GM12878 (cell line): ENCODE measurements at regions not wholly inside any gene's neighbourhood (a gene's known extent, or its start where the extent isn't known, plus 50 kb on each side); places are given as distances from the start of the nearest gene placed in this dataset.

Experiments
- ATAC-seq: fragments of 200-7000 bp; cut with Tn5 transposase; 3 replicates; pipeline ENCODE4 v1.9.1; 2020; ENCODE audit warnings: mild to moderate bottlenecking, moderate library complexity
- BruUV-seq: library from RNA; stranded (reverse); fragments of 400-500 nt; replicated peaks from 2 replicates; lab custom pipeline; 2021; lab: Mats Ljungman, UMichigan
- CTCF ChIA-PET: fragments of 300-600 bp; sonication (Branson Sonifier 250); formaldehyde crosslinking; extraction: SDS; loops from one replicate; lab custom pipeline; 2021; ENCODE audit warnings: inconsistent platforms; lab: Yijun Ruan, JAX
- POLR2A ChIA-PET: fragments of 350-600 bp; formaldehyde crosslinking; extraction: SDS; loops from one replicate; lab custom pipeline; 2021; ENCODE audit warnings: inconsistent platforms; lab: Charles Lee
- RAD21 ChIA-PET: fragments of 300-600 bp; sonication (Branson Sonifier 250); formaldehyde crosslinking; loops from one replicate; lab custom pipeline; 2023; ENCODE audit warnings: antibody characterized with exemption; ENCODE audit not compliant: unreplicated experiment; lab: Charles Lee
- SMC1A ChIA-PET: fragments of 300-600 bp; sonication (Branson Sonifier 250); formaldehyde crosslinking; loops from one replicate; lab custom pipeline; 2023; ENCODE audit not compliant: unreplicated experiment, uncharacterized antibody; lab: Charles Lee
- DNase-seq: peaks from one replicate; pipeline ENCODE4 v3.0.0-alpha.2; 2011; ENCODE audit warnings: low read depth, low spot score
- FAIRE-seq: peaks from 3 replicates; lab custom pipeline; 2011; peaks lifted over from hg19 to GRCh38; lab: Jason Lieb, UNC
- H2AFZ ChIP-seq: 2 replicates; pipeline ENCODE4 v1.6.0; 2011; ENCODE audit warnings: low read depth, low read length, control low read depth; ENCODE audit not compliant: control insufficient read depth
- H3K27ac ChIP-seq: 2 replicates; pipeline ENCODE4 v1.5.1; 2011; ENCODE audit warnings: control low read depth; ENCODE audit not compliant: control insufficient read depth, insufficient read depth
- H3K27me3 ChIP-seq, 2 experiments: replicated peaks in 1 of 2; 2 replicates each; pipeline versions ENCODE4 v1.6.0 to v1.6.1; 2011; ENCODE audit warnings: low read length in 1 of 2; ENCODE audit not compliant: control insufficient read depth in 2 of 2, insufficient read depth in 2 of 2
- H3K36me3 ChIP-seq, 2 experiments: 2 replicates each; pipeline ENCODE4 v1.5.1; 2011; ENCODE audit warnings: low read length in 1 of 2; ENCODE audit not compliant: control insufficient read depth in 2 of 2, insufficient read depth in 2 of 2
- H3K4me1 ChIP-seq: 2 replicates; pipeline ENCODE4 v1.6.1; 2011; ENCODE audit warnings: mild to moderate bottlenecking, low read length, moderate library complexity, mixed read lengths; ENCODE audit not compliant: control insufficient read depth, insufficient read depth
- H3K4me2 ChIP-seq: 2 replicates; pipeline ENCODE4 v1.6.0; 2011; ENCODE audit warnings: control low read depth; ENCODE audit not compliant: control insufficient read depth, insufficient read depth
- H3K4me3 ChIP-seq: fragments of 200-600 bp; sonication (generic); 2 replicates; pipeline ENCODE4 v1.5.1; 2016
- H3K79me2 ChIP-seq: 2 replicates; pipeline ENCODE4 v1.6.0; 2011; ENCODE audit warnings: low read length; ENCODE audit not compliant: control insufficient read depth, insufficient read depth
- H3K9ac ChIP-seq: 2 replicates; pipeline ENCODE4 v1.8.0; 2011; ENCODE audit warnings: low read length, control low read depth, mixed read lengths; ENCODE audit not compliant: control insufficient read depth, insufficient read depth
- H3K9me3 ChIP-seq: replicated peaks from 3 replicates; pipeline ENCODE4 v1.5.1; 2011; ENCODE audit warnings: mild to moderate bottlenecking, low read length; ENCODE audit not compliant: control insufficient read depth, insufficient read depth
- H4K20me1 ChIP-seq: 2 replicates; pipeline ENCODE4 v1.6.0; 2011; ENCODE audit not compliant: control insufficient read depth, insufficient read depth
- CUX1 ChIP-seq: IDR thresholded peaks from 2 replicates; pipeline ENCODE4 v1.6.1; 2012; ENCODE audit warnings: improper control_type of control experiment, low read depth, low read length; ENCODE audit not compliant: insufficient replicate concordance
- FOXK2 ChIP-seq: fragments of 450-650 bp; IDR thresholded peaks from 2 replicates; pipeline ENCODE4 v1.6.1; 2017; ENCODE audit warnings: mild to moderate bottlenecking, moderate library complexity
- NBN ChIP-seq: fragments of 450-650 bp; IDR thresholded peaks from 2 replicates; pipeline ENCODE4 v1.6.1; 2016
- NFIC ChIP-seq: IDR thresholded peaks from 2 replicates; pipeline ENCODE4 v1.6.1; 2012; ENCODE audit warnings: low read depth, mild to moderate bottlenecking, inconsistent platforms, low read length, moderate library complexity
- PKNOX1 ChIP-seq: fragments of 450-650 bp; IDR thresholded peaks from 2 replicates; pipeline ENCODE4 v1.6.1; 2016; ENCODE audit warnings: mild to moderate bottlenecking
- RCOR1 ChIP-seq: conservative IDR thresholded peaks from 2 replicates; pipeline ENCODE4 v1.6.1; 2012; ENCODE audit warnings: low read depth, low read length, improper control_type of control experiment
- RELB ChIP-seq: fragments of 450-650 bp; IDR thresholded peaks from 2 replicates; pipeline ENCODE4 v1.6.1; 2017; ENCODE audit warnings: low read depth, mild to moderate bottlenecking, moderate library complexity
- TARDBP ChIP-seq: IDR thresholded peaks from 2 replicates; pipeline ENCODE4 v1.6.1; 2016; ENCODE audit warnings: borderline replicate concordance
- USF1 ChIP-seq: IDR thresholded peaks from 2 replicates; pipeline ENCODE4 v1.6.1; 2011; ENCODE audit warnings: borderline replicate concordance, low read depth, mild to moderate bottlenecking, moderate library complexity, mixed read lengths, low read length; ENCODE audit not compliant: insufficient read depth; ENCODE audit errors: extremely low read length
- ZBTB40 ChIP-seq: fragments of 450-650 bp; IDR thresholded peaks from 2 replicates; pipeline ENCODE4 v1.6.1; 2016; ENCODE audit warnings: mild to moderate bottlenecking, moderate library complexity, borderline replicate concordance
- ZNF207 ChIP-seq: fragments of 450-650 bp; IDR thresholded peaks from 2 replicates; pipeline ENCODE4 v1.6.1; 2014; ENCODE audit warnings: antibody characterized with exemption, mild to moderate bottlenecking, borderline replicate concordance
- WGBS: methylation state at CpG from one replicate; pipeline ENCODE4 v1.1.6; 2016; ENCODE audit warnings: low lambda C conversion rate; ENCODE audit not compliant: insufficient replicate concordance, insufficient coverage; ENCODE audit errors: missing lambda C conversion rate; 5-methylcytosine and 5-hydroxymethylcytosine counted together
- in situ Hi-C: fragments of 300-500 bp; cut with MboI; formaldehyde crosslinking; loops from 9 replicates; pipeline ENCODE4 v1.14.3; 2018; ENCODE audit warnings: mixed read lengths
- intact Hi-C: fragments of 100-400 bp; cut with micrococcal nuclease; formaldehyde crosslinking; loops from one replicate; pipeline ENCODE4 v1.14.2; 2022; ENCODE audit not compliant: unreplicated experiment

- ChIA-PET RAD21 (no interaction called here), SMC1A (interaction anchor here (1.3 kb wide), 1 partner anchor 10 kb away, joined by 4 read pairs; no protein-coding TSS in a partner anchor), POLR2A (no interaction called here), CTCF (no interaction called here)
- Histone ChIP-seq H3K27ac (no peak overlapping the region), H3K9me3 (no peaks in the 10 kb centered on the region), H3K4me3 (no peak overlapping the region), H3K4me1 (no peaks in the 10 kb centered on the region), H3K27me3 (no peaks in the 10 kb centered on the region), H3K4me2 (no peak overlapping the region), H3K9ac (no peak overlapping the region), H3K36me3 (no peaks in the 10 kb centered on the region), H4K20me1 (no peaks in the 10 kb centered on the region), H3K79me2 (no peaks in the 10 kb centered on the region), H2AFZ (no peak overlapping the region)
- in situ Hi-C loops (no loop called here), intact Hi-C loops (no loop called here)
- FAIRE-seq (no peak), DNase-seq (no peak), ATAC-seq (no peak)
- WGBS: 8% methylated on average over 5 of the region's 5 CpGs
- no TSS peak for BruUV-seq
- TF ChIP-seq RCOR1 (no peak), FOXK2 (no peak), PKNOX1 (no peak), NBN (no peak), ZNF207 (no peak), USF1 (no peak), TARDBP (no peak), RELB (no peak), ZBTB40 (no peak), CUX1 (no peak), NFIC (no peak)
Measured at GRCh38 chr18:44171301-44171700, 509.4 kb upstream of the SETBP1 start.
